GM12872 (cell line): ENCODE measurements at regions not wholly inside any gene's neighbourhood (a gene's known extent, or its start where the extent isn't known, plus 50 kb on each side); places are given as distances from the start of the nearest gene placed in this dataset.

Experiments used
- CTCF ChIP-seq: IDR thresholded peaks from 3 replicates; pipeline ENCODE4 v1.5.1; 2011; ENCODE audit warnings: low read depth, mild to moderate bottlenecking, low read length, moderate library complexity; ENCODE audit not compliant: insufficient read depth

- no peak for TF ChIP-seq CTCF
Observed at GRCh38 chr10:130889240-130889639, 422.3 kb downstream of the TCERG1L start.

- TF ChIP-seq CTCF = no peak
Observed at GRCh38 chr10:130889780-130890179, 421.7 kb downstream of the TCERG1L start.

GRCh38 chr10:130891066-130891465 is 420.5 kb downstream of the TCERG1L start:
- TF ChIP-seq CTCF = no peak

GRCh38 chr10:130894471-130894870 is 417.1 kb downstream of the TCERG1L start:
- TF ChIP-seq CTCF = no peak

- TF ChIP-seq CTCF = no peak
Observed at GRCh38 chr10:130895161-130895560, 416.4 kb downstream of the TCERG1L start.

- TF ChIP-seq CTCF = no peak
Observed at GRCh38 chr10:130897815-130898214, 413.7 kb downstream of the TCERG1L start.

- no peak for TF ChIP-seq CTCF
Observed at GRCh38 chr10:130898381-130898780, 413.1 kb downstream of the TCERG1L start.

- TF ChIP-seq CTCF = no peak
Observed at GRCh38 chr10:130899856-130900255, 411.7 kb downstream of the TCERG1L start.
